ENCODE measurements at regions not wholly inside any gene's neighbourhood (a gene's known extent, or its start where the extent isn't known, plus 50 kb on each side); places are given as distances from the start of the nearest gene placed in this dataset.
A peak's percentile ranks its signal among the peaks of the same experiment; 100 is the strongest.

- Histone ChIP-seq H3K9ac (ENCODE audit: insufficient read depth, low read length) (no peak overlapping the region), H3K27me3 (ENCODE audit: control insufficient read depth, insufficient read depth, low read length) (no peaks in the 10 kb centered on the region), H2AFZ (ENCODE audit: low read length) (no peak overlapping the region), H3K4me2 (ENCODE audit: extremely low read depth, insufficient read depth, low read length) (peak overlapping the region; percentile 21), H3K79me2 (ENCODE audit: control insufficient read depth, insufficient read depth, low read length) (no peaks in the 10 kb centered on the region), H3K4me1 (ENCODE audit: control insufficient read depth, extremely low read depth, insufficient read depth, low read length) (no peaks in the 10 kb centered on the region), H3K9me3 (ENCODE audit: control insufficient read depth, insufficient read depth, low read depth, low read length) (no peaks in the 10 kb centered on the region), H3K4me3 (replicated peaks in 1 of 4; ENCODE audit: control extremely low read depth in 1 of 4, insufficient read depth in 1 of 4, low read depth in 3 of 4, low read length in 4 of 4) (no peak overlapping the region), H3K36me3 (ENCODE audit: control insufficient read depth, insufficient read depth, low read length) (no peaks in the 10 kb centered on the region), H4K20me1 (ENCODE audit: control insufficient read depth, extremely low read depth, insufficient read depth, low read length) (no peaks in the 10 kb centered on the region), H3K27ac (ENCODE audit: insufficient read depth, low read length) (no peak overlapping the region)
- peak in 1 of 2 donors; percentile 59 for DNase-seq (ENCODE audit: low read depth in 2 of 2)
- no peak for TF ChIP-seq EZH2 (IDR thresholded peaks at IDR 0.05; ENCODE audit: low read length, missing control alignments)
- TF ChIP-seq, protein P1, sequence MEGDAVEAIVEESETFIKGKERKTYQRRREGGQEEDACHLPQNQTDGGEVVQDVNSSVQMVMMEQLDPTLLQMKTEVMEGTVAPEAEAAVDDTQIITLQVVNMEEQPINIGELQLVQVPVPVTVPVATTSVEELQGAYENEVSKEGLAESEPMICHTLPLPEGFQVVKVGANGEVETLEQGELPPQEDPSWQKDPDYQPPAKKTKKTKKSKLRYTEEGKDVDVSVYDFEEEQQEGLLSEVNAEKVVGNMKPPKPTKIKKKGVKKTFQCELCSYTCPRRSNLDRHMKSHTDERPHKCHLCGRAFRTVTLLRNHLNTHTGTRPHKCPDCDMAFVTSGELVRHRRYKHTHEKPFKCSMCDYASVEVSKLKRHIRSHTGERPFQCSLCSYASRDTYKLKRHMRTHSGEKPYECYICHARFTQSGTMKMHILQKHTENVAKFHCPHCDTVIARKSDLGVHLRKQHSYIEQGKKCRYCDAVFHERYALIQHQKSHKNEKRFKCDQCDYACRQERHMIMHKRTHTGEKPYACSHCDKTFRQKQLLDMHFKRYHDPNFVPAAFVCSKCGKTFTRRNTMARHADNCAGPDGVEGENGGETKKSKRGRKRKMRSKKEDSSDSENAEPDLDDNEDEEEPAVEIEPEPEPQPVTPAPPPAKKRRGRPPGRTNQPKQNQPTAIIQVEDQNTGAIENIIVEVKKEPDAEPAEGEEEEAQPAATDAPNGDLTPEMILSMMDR (conservative IDR thresholded peaks at IDR 0.05 in 1 of 2, IDR thresholded peaks at IDR 0.05 in 1 of 2; ENCODE audit: low read depth in 1 of 2, low read length in 2 of 2), result no peak
These were observed 401.1 kb downstream of the CD83 start for GRCh38 chr6:14518515-14519217.

GRCh38 chr6:14520029-14520428, 402.5 kb downstream of the CD83 start:
- no peak for DNase-seq (ENCODE audit: low read depth in 2 of 2)
- Histone ChIP-seq H3K4me1 (ENCODE audit: control insufficient read depth, extremely low read depth, insufficient read depth, low read length) (peaks cover 2% of the 10 kb centered on the region), H3K79me2 (ENCODE audit: control insufficient read depth, insufficient read depth, low read length) (no peaks in the 10 kb centered on the region), H3K9me3 (ENCODE audit: control insufficient read depth, insufficient read depth, low read depth, low read length) (no peaks in the 10 kb centered on the region), H4K20me1 (ENCODE audit: control insufficient read depth, extremely low read depth, insufficient read depth, low read length) (no peaks in the 10 kb centered on the region), H3K27me3 (ENCODE audit: control insufficient read depth, insufficient read depth, low read length) (no peaks in the 10 kb centered on the region), H3K9ac (ENCODE audit: insufficient read depth, low read length) (no peak overlapping the region), H3K4me2 (ENCODE audit: extremely low read depth, insufficient read depth, low read length) (no peak overlapping the region), H3K4me3 (replicated peaks in 1 of 4; ENCODE audit: control extremely low read depth in 1 of 4, insufficient read depth in 1 of 4, low read depth in 3 of 4, low read length in 4 of 4) (no peak overlapping the region), H3K27ac (ENCODE audit: insufficient read depth, low read length) (no peak overlapping the region), H2AFZ (ENCODE audit: low read length) (no peak overlapping the region), H3K36me3 (ENCODE audit: control insufficient read depth, insufficient read depth, low read length) (no peaks in the 10 kb centered on the region)
- TF ChIP-seq, protein P1 (conservative IDR thresholded peaks at IDR 0.05 in 1 of 2, IDR thresholded peaks at IDR 0.05 in 1 of 2; ENCODE audit: low read depth in 1 of 2, low read length in 2 of 2), result no peak
- TF ChIP-seq EZH2 (IDR thresholded peaks at IDR 0.05; ENCODE audit: low read length, missing control alignments), result no peak

DNA sequence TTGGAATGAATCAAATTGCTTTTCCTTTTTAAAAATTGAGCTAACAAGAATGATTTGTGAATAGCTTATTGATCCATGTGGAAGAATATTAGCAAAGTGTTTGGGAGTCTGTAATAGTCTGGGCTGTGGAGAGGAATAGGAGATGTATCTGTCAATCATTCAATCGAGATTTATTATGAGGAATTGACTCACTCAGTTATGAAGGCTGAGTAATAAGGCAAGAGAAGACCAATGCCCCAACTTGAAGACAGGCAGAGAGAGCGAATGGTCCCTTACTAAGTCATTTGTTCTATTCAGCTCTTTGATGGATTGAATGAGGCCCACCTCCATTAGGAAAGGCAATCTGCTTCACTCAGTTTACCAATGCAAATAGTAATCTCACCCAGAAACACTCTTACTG, 403.0 kb downstream of the CD83 start:
- no peaks in the 10 kb centered on the region for H3K36me3 ChIP-seq (ENCODE audit: control insufficient read depth, insufficient read depth, low read length)
- no peaks in the 10 kb centered on the region for H3K9me3 ChIP-seq (ENCODE audit: control insufficient read depth, insufficient read depth, low read depth, low read length)
- H2AFZ ChIP-seq (ENCODE audit: low read length), result no peak overlapping the region
- DNase-seq (ENCODE audit: low read depth in 2 of 2), result no peak
- TF ChIP-seq EZH2 (IDR thresholded peaks at IDR 0.05; ENCODE audit: low read length, missing control alignments), result no peak
- TF ChIP-seq, protein P1 (conservative IDR thresholded peaks at IDR 0.05 in 1 of 2, IDR thresholded peaks at IDR 0.05 in 1 of 2; ENCODE audit: low read depth in 1 of 2, low read length in 2 of 2), result no peak
- H4K20me1 ChIP-seq (ENCODE audit: control insufficient read depth, extremely low read depth, insufficient read depth, low read length), result no peaks in the 10 kb centered on the region
- no peak overlapping the region for H3K9ac ChIP-seq (ENCODE audit: insufficient read depth, low read length)
- no peak overlapping the region for H3K4me2 ChIP-seq (ENCODE audit: extremely low read depth, insufficient read depth, low read length)
- no peaks in the 10 kb centered on the region for H3K79me2 ChIP-seq (ENCODE audit: control insufficient read depth, insufficient read depth, low read length)
- H3K4me3 ChIP-seq (replicated peaks in 1 of 4; ENCODE audit: control extremely low read depth in 1 of 4, insufficient read depth in 1 of 4, low read depth in 3 of 4, low read length in 4 of 4), result no peak overlapping the region
- no peak overlapping the region for H3K27ac ChIP-seq (ENCODE audit: insufficient read depth, low read length)
- H3K27me3 ChIP-seq (ENCODE audit: control insufficient read depth, insufficient read depth, low read length), result no peaks in the 10 kb centered on the region
- peaks cover 2% of the 10 kb centered on the region for H3K4me1 ChIP-seq (ENCODE audit: control insufficient read depth, extremely low read depth, insufficient read depth, low read length)
